Activated CD4-positive, alpha-beta T cell treated with anti-CD3 and anti-CD28 coated beads, Interleukin-2, amount 10 ng/mL, durations not matched to agents 7 days and 5 days (primary cell): ENCODE measurements at regions not wholly inside any gene's neighbourhood (a gene's known extent, or its start where the extent isn't known, plus 50 kb on each side); places are given as distances from the start of the nearest gene placed in this dataset.
"Not testable (repeated sequence)": the region's sequence is repeated elsewhere in the genome, so short reads cannot be mapped to it uniquely, and the experiment has no call there.

Experiments
- CTCF ChIA-PET: fragments of 350-600 bp; sonication (Branson Sonifier 250); formaldehyde crosslinking; loops from one replicate; lab custom pipeline; 2021; ENCODE audit warnings: antibody characterized with exemption; lab: Charles Lee
- POLR2A ChIA-PET: fragments of 350-600 bp; sonication (Branson Sonifier 250); formaldehyde crosslinking; loops from one replicate; lab custom pipeline; 2021; ENCODE audit warnings: antibody characterized with exemption; lab: Charles Lee
- DNase-seq: peaks from one replicate; pipeline ENCODE4 v3.0.0-alpha.2; 2020
- H3K27ac Mint-ChIP-seq: one replicate; pipeline ENCODE4 v1.8.0; 2021; ENCODE audit warnings: mild to moderate bottlenecking, moderate library complexity, mixed read lengths
- H3K27me3 Mint-ChIP-seq: one replicate; pipeline ENCODE4 v1.8.0; 2021; ENCODE audit warnings: mixed read lengths
- H3K36me3 Mint-ChIP-seq: one replicate; pipeline ENCODE4 v1.8.0; 2021; ENCODE audit warnings: low read depth, mixed read lengths
- H3K4me1 Mint-ChIP-seq: one replicate; pipeline ENCODE4 v1.8.0; 2021; ENCODE audit warnings: mixed read lengths
- H3K4me3 Mint-ChIP-seq: one replicate; pipeline ENCODE4 v1.8.0; 2021; ENCODE audit warnings: mild to moderate bottlenecking, moderate library complexity, mixed read lengths
- H3K9me3 Mint-ChIP-seq: one replicate; pipeline ENCODE4 v1.8.0; 2021; ENCODE audit warnings: mixed read lengths

DNA sequence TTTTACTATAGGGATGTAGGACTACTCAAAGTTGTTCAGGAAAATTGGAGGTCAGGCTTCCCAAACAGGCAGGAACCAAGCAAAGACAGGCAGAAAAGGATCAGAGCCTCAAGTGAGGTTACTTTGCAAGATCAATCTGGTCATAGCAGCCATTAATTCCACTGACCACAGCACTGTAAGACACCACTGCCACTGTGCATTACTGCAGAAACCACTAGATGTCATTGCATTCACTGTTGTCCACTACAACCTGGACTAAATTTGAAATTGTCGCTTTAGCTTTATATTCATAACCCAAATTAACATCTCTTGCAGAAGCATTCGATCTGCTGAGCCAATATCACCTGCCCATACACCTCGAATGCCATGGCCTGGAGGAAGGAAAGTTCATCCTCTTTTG, 126.9 kb upstream of the UFL1 start:
- Mint-ChIP-seq H3K27ac (no peak overlapping the region), H3K36me3 (no peaks in the 10 kb centered on the region), H3K9me3 (no peaks in the 10 kb centered on the region), H3K4me3 (no peak overlapping the region), H3K27me3 (peaks cover 8% of the 10 kb centered on the region), H3K4me1 (no peaks in the 10 kb centered on the region)
- CTCF ChIA-PET: interaction anchor here (0.7 kb wide), 1 partner anchor 78 kb away, joined by 3 read pairs; no protein-coding TSS in a partner anchor
- DNase-seq: no peak
- POLR2A ChIA-PET: no interaction called here

DNA sequence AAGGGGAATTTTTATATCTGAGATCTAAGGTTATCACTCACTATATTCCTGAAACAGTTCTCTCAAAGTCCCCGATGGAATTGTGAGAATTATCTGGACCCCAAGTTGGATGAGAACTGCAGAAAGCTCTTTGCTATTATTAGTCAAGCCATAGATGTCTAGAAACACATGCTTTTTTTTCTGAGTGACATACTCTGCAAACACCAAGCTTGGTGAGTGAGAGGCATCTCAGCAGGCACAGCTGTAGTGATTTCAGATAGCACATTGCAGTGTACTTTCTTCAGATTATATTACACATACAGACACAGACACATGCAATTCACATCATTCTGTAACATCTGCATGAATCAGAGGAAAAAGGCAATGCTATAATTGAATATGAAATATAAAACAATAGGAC, 111.1 kb upstream of the UFL1 start:
- no peaks in the 10 kb centered on the region for H3K4me1 Mint-ChIP-seq
- ChIA-PET CTCF (no interaction called here), POLR2A (no interaction called here)
- H3K4me3 Mint-ChIP-seq: no peak overlapping the region
- no peak for DNase-seq
- peaks cover 2% of the 10 kb centered on the region for H3K9me3 Mint-ChIP-seq
- peaks cover 6% of the 10 kb centered on the region for H3K27me3 Mint-ChIP-seq
- H3K36me3 Mint-ChIP-seq: no peaks in the 10 kb centered on the region
- H3K27ac Mint-ChIP-seq: no peak overlapping the region

DNA sequence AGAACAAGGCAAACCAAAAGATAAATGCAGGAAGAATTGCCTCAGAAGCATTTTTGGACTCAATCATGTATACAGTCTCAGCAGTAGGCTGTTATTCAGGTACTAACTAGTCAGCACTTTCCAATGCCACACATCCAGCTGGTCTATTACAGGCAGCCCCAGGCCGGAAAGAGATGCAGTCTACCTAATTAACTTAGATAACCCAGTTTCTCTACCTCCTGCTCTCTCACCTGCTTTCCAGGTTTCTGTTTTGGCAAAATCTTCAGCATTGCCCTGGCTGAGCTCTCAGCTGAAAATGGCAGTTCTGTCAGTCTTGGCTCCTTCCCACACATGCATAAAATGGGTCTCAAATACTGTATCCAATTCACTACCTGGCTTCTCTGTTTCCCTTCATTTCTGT, 101.3 kb upstream of the UFL1 start:
- Mint-ChIP-seq H3K27ac (no peak overlapping the region), H3K36me3 (no peaks in the 10 kb centered on the region), H3K27me3 (no peaks in the 10 kb centered on the region), H3K4me3 (no peak overlapping the region), H3K9me3 (peaks cover 5% of the 10 kb centered on the region), H3K4me1 (no peaks in the 10 kb centered on the region)
- DNase-seq: no peak
- ChIA-PET CTCF (no interaction called here), POLR2A (no interaction called here)

DNA sequence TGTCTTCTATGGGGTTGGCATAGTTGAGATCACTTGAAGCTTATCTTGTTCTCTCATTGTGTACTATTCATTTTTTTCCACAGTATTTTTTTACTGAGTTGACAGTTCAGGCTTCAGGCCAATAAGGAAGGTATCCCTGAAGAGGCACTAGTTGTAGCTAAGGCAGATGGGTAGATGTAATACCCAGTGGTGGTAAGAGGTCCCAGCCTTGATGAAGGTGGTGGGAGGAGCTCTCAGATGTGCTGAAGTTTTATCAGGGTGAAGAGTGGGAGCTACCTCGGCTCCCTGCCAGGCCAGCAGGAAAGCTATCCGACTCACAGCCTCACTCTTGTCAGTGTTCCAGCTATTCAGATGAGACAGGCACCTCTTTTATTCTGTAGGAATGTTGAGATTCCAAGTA, 87.7 kb upstream of the UFL1 start:
- Mint-ChIP-seq H3K27me3 (peaks cover 2% of the 10 kb centered on the region), H3K4me1 (no peaks in the 10 kb centered on the region), H3K9me3 (peaks cover 6% of the 10 kb centered on the region), H3K36me3 (no peaks in the 10 kb centered on the region), H3K27ac (no peak overlapping the region), H3K4me3 (no peak overlapping the region)
- no peak for DNase-seq
- POLR2A ChIA-PET: no interaction called here
- CTCF ChIA-PET: interaction anchor here (0.7 kb wide), 1 partner anchor 610 kb away, joined by 4 read pairs; no protein-coding TSS in a partner anchor

DNA sequence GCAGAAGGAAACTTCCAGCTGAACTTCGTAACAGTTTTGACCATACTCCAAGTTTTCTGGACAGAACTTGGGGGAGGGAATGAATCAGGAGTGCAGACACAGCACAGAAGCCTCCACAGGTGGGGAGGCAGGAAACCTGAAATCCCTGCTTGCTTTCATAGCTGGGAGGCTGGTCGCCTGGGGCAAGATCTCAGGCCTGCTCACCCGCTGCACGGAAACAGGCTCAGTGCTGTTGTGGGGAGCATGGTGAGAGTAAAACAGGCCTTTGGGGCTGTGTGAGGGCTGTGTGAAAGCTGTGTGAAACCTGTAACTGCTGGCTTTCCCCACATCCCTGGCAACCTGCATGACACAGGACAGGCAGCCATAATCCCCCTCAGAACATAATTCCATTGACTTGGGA, 85.2 kb upstream of the UFL1 start:
- no peak for DNase-seq
- Mint-ChIP-seq H3K9me3 (peaks cover 6% of the 10 kb centered on the region), H3K4me1 (no peaks in the 10 kb centered on the region), H3K27me3 (peaks cover 2% of the 10 kb centered on the region), H3K36me3 (no peaks in the 10 kb centered on the region), H3K27ac (no peak overlapping the region), H3K4me3 (no peak overlapping the region)
- ChIA-PET CTCF (interaction anchor here (1.3 kb wide), 1 partner anchor 14 kb away, joined by 3 read pairs; no protein-coding TSS in a partner anchor), POLR2A (no interaction called here)

DNA sequence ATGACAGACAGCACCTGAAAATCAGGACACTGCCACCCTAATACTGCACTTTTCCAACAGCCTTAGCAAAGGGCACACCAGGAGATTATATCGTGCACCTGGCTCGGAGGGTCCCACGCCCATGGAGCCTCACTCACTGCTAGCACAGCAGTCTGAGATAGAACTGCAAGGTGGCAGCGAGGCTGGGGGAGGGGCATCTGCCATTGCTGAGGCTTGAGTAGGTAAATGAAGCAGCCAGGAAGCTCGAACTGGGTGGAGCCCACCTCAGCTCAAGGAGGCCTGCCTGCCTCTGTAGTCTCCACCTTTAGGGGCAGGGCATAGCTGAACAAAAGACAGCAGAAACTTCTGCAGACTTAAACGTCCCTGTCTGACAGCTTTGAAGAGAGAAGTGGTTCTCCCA, 84.4 kb upstream of the UFL1 start:
- H3K9me3 Mint-ChIP-seq, H3K27ac Mint-ChIP-seq, H3K4me1 Mint-ChIP-seq, H3K36me3 Mint-ChIP-seq, H3K4me3 Mint-ChIP-seq, DNase-seq, H3K27me3 Mint-ChIP-seq, POLR2A ChIA-PET: not testable (repeated sequence)
- CTCF ChIA-PET: interaction anchor here (1.3 kb wide), 1 partner anchor 13 kb away, joined by 3 read pairs; no protein-coding TSS in a partner anchor

DNA sequence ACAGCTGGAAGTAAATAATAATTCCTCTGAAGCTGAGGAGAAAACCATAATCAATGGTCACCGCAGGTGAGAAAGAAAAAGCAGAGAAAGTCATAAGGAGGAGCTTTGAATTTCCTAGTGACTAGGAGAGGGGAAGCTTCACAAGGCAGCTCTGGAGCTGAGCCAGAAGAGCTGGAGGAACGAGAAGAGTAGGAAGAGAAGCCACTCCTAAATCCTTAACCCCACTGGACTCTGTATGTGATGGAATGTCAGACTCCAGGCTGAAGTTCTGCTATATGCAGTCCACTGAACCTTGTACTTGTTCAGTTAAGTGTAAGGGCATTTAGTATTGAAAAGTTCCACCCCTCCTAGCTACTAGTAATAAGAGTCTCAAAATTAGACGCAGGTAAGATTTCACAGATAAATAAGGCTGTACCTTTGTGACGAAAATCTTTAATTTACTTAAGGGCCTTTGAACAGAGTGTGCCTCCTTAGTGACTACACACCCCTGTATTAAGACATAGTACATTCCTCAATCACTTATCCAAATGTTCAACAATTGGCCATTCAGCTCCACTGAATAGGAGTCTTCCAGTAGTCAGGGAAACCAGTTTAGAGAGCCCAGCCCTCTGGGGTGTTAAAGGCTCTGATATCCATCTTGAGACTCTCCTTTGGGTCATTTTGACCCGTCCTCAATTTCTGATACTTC, 71.4 kb upstream of the UFL1 start:
- ChIA-PET CTCF (interaction anchor here (1.1 kb wide), 1 partner anchor 14 kb away, joined by 3 read pairs; no protein-coding TSS in a partner anchor), POLR2A (no interaction called here)
- H3K4me3 Mint-ChIP-seq: no peak overlapping the region
- H3K9me3 Mint-ChIP-seq: no peaks in the 10 kb centered on the region
- no peaks in the 10 kb centered on the region for H3K36me3 Mint-ChIP-seq
- DNase-seq: no peak
- H3K4me1 Mint-ChIP-seq: no peaks in the 10 kb centered on the region
- no peak overlapping the region for H3K27ac Mint-ChIP-seq
- H3K27me3 Mint-ChIP-seq: peaks cover 5% of the 10 kb centered on the region

DNA sequence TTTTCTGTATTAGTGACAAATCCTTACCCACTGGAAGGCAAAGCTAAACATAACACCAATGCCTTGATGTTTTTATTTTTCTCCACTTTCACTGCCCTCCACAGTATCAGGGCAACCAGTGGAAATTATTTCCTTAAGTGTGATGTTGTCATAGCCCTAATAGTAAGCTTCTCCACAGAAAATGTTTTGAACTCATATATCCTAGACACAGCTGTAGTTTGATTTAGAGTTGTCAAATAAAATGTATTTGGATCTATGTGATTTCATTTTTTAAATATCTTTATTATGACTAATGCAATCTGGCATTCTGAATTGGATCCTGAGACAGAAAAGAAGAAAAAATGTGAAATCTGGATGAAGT, 70.9 kb upstream of the UFL1 start:
- Mint-ChIP-seq H3K9me3 (no peaks in the 10 kb centered on the region), H3K4me3 (no peak overlapping the region), H3K4me1 (no peaks in the 10 kb centered on the region), H3K27me3 (peaks cover 5% of the 10 kb centered on the region), H3K27ac (no peak overlapping the region), H3K36me3 (no peaks in the 10 kb centered on the region)
- DNase-seq: no peak
- ChIA-PET POLR2A (no interaction called here), CTCF (interaction anchor here (1.1 kb wide), 1 partner anchor 14 kb away, joined by 3 read pairs; no protein-coding TSS in a partner anchor)

DNA sequence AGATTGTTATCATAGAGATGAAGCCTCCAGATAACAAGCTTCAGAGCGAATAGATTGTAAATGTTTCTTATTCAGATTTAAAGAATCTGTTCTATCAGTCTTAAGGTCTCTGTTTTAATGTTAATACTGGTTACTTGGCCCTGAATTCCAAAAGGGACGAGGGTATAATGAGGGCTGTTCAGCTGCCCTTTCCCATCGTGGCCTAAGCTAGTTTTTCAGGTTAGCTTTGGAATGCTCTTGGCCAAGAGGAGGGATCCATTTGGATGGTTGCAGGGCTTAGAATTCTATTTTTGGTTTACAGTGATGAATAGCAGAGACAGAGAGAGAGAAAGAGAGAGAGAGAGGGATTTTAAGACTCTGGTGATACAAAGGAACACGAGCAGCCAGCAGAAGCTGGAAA, 62.8 kb upstream of the UFL1 start:
- Mint-ChIP-seq H3K4me1 (no peaks in the 10 kb centered on the region), H3K27ac (no peak overlapping the region), H3K4me3 (no peak overlapping the region), H3K9me3 (no peaks in the 10 kb centered on the region), H3K27me3 (peaks cover 2% of the 10 kb centered on the region), H3K36me3 (no peaks in the 10 kb centered on the region)
- ChIA-PET POLR2A (no interaction called here), CTCF (no interaction called here)
- no peak for DNase-seq

DNA sequence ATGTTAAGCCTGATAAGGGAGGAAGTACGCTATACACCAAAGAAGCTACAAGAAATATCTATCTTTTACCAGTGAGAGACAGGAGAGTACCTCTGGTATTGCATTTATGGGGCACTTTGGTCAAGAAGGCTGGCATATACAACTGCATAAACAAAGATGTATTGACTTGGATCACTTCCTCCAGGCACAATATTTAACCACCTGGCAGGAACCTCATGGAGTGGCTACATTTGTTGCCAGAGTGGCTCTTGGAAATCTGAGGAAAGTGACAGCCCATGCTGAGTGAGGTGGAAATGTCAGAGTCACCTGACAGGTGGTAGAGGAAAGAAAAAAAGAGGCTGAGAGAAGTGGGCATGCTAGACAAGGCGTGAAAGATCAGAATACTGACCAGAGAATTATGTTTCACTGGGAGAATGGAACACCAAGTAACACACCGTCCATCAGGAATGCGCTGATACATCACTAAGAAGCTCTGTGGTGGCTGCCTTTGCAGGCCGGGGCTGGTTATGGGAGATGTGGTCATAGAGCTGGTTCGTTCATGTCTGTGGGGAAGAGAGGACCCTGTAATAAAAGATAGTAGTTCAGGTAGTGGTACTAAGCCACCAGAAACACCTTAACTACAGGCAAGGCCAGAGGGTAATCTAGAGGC, 61.4 kb upstream of the UFL1 start:
- no peak for DNase-seq
- ChIA-PET CTCF (no interaction called here), POLR2A (no interaction called here)
- peaks cover 3% of the 10 kb centered on the region for H3K4me1 Mint-ChIP-seq
- no peaks in the 10 kb centered on the region for H3K9me3 Mint-ChIP-seq
- H3K27me3 Mint-ChIP-seq: peaks cover 4% of the 10 kb centered on the region
- H3K27ac Mint-ChIP-seq: no peak overlapping the region
- no peak overlapping the region for H3K4me3 Mint-ChIP-seq
- no peaks in the 10 kb centered on the region for H3K36me3 Mint-ChIP-seq

DNA sequence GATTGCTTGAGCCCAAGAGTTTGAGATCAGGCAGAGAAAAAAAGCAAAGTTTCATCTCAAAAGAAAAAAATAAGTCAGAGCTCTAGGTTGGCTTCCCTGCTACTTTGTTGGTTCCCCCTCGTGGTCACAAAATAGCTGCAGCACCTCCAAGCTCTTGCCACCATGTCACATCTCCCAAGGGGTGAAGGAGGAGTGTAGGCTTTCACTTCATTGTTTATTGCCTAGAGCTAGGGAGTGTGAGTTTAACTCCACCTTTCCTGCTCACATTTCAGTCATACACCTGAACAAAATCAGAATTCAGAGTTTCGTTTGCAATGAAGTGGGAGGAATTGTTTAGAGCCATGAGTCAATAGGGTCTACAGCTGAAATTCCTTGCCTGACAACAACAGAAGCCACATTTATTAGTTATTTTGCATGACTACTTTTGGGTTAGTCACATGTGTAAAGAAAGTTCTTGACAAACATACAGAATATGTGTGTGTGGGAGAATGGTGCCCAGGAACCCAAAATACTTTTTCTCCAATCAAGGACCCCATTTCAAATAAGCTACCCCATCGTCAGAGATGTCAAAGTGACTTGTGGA, 56.2 kb upstream of the UFL1 start:
- no peak overlapping the region for H3K27ac Mint-ChIP-seq
- POLR2A ChIA-PET: interaction anchor here (0.6 kb wide), 1 partner anchor 116 kb away, joined by 3 read pairs; no protein-coding TSS in a partner anchor
- H3K4me1 Mint-ChIP-seq: peaks cover 28% of the 10 kb centered on the region
- no peak overlapping the region for H3K4me3 Mint-ChIP-seq
- DNase-seq: no peak
- no peaks in the 10 kb centered on the region for H3K9me3 Mint-ChIP-seq
- CTCF ChIA-PET: interaction anchor here (0.6 to 1.1 kb wide), 2 partner anchors 23 to 561 kb away, joined by 3 read pairs; no protein-coding TSS in a partner anchor
- H3K36me3 Mint-ChIP-seq: no peaks in the 10 kb centered on the region
- peaks cover 4% of the 10 kb centered on the region for H3K27me3 Mint-ChIP-seq

DNA sequence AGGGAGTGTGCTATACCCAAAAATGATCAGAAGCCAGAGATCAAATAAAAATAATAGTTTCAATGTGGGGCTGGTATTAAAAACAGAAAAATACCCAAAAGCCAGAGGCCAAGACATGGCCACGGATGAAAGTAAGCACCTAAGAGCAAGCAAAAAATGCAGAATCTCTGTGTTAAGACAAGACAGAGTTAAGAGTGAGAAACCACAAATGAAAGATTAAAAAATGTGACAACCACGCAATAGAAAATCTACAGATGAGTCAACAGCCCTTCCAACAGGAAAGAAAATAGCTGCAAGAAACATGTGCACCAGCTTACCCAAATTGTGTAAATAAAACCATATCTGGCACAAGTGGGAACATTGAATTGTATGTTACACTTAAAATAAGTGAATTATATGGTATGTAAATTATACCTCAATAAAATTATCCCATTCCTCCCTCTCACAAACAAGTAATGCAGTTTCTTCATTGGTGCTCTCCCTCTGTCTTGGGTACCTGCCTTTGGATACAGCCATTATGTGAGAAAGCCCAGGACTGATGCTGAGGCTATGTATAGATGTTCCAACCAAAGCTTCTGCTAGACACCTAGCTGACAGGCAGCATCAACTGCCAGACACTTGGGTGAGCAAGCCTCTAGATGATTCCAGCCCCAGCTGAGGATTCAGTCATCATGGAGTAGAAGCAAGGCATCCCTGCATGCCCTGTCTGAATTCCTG, 55.3 kb upstream of the UFL1 start:
- Mint-ChIP-seq H3K4me3 (no peak overlapping the region), H3K36me3 (no peaks in the 10 kb centered on the region), H3K27ac (peak overlapping the region; percentile 44), H3K9me3 (no peaks in the 10 kb centered on the region), H3K27me3 (peaks cover 7% of the 10 kb centered on the region), H3K4me1 (peaks cover 28% of the 10 kb centered on the region)
- POLR2A ChIA-PET: interaction anchor here (0.6 kb wide), 1 partner anchor 115 kb away, joined by 3 read pairs; no protein-coding TSS in a partner anchor
- DNase-seq: no peak
- CTCF ChIA-PET: interaction anchor here (0.6 to 1.1 kb wide), 2 partner anchors 23 to 562 kb away, joined by 3 read pairs; no protein-coding TSS in a partner anchor
